ENCODE measurements at regions not wholly inside any gene's neighbourhood (a gene's known extent, or its start where the extent isn't known, plus 50 kb on each side); places are given as distances from the start of the nearest gene placed in this dataset.
A peak's percentile ranks its signal among the peaks of the same experiment; 100 is the strongest.

DNA sequence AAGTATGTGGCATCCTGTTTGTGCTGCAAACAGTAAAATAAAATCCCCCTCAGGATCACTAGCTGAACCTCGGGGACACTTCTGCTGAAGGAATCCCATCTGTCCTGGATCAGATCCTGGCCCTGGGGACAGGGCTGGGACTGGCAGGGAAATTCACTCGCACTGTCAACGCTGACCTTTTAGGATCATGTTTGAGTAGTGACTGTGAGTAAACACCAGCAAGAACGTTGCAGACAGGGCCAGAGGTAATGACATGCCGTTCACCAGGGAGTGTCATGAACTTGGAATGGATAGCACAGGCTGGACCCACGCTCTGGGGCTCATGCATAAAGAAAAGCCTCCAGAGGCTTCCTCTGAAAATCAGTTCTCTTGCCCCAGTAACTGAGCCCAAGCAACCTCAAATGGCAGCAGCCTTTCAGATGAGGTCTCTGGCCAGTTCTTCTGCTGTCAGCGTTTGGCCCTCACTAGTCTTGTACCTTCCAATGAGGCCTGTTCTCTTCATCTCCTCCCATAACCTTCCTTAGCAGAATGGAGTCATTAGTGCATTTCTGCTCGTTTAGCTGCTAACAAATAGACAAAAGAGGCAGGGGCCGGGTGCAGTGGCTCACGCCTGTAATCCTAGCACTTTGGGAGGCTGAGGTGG is 51.0 kb upstream of the BARX2 start:
- no peak for DNase-seq (ENCODE audit: low spot score)
- TF ChIP-seq CTCF (IDR thresholded peaks at IDR 0.05): no peak
- Histone ChIP-seq H3K4me3 (no peak overlapping the region), H3K27ac (peak overlapping the region in 1 of 2 donors; percentile 69)

GRCh38 chr11:129323896-129324502 is 51.6 kb upstream of the BARX2 start:
- no peak overlapping the region for H3K4me3 ChIP-seq

DNA sequence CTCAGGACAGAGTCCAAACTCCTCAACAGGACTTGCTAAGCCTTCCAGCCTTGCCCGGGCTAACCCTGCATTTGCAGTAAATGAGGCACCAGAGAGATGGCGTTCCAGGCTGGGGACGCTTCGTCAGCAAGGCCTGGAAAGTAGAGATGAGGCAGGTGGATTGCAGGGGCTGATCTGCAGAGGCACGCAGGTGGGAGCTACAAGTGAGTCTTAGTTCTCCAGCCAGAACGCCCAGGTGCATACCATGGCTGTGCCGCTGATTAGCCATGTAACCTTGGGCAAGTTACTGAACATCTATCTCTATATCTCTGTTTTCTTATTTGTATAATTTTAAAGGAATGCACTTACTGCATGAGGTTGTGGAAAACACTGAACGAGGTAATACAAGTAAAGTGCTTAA is 52.7 kb upstream of the BARX2 start:
- H3K4me3 ChIP-seq: no peak overlapping the region

More at GRCh38 chr11:129323896-129324502, 51.6 kb upstream of the BARX2 start:
- no peak for TF ChIP-seq CTCF (IDR thresholded peaks at IDR 0.05)
- peak overlapping the region in 1 of 2 donors; percentile 69 for H3K27ac ChIP-seq
- no peak for DNase-seq (ENCODE audit: low spot score)

GRCh38 chr11:129321076-129321475 is 54.6 kb upstream of the BARX2 start:
- TF ChIP-seq CTCF (IDR thresholded peaks at IDR 0.05): no peak
- H3K27ac ChIP-seq: no peak overlapping the region
- no peak for DNase-seq (ENCODE audit: low spot score)
- no peak overlapping the region for H3K4me3 ChIP-seq

More for the DNA sequence above, 52.7 kb upstream of the BARX2 start:
- no peak for TF ChIP-seq CTCF (IDR thresholded peaks at IDR 0.05)
- no peak for DNase-seq (ENCODE audit: low spot score)
- H3K27ac ChIP-seq: no peak overlapping the region

DNA sequence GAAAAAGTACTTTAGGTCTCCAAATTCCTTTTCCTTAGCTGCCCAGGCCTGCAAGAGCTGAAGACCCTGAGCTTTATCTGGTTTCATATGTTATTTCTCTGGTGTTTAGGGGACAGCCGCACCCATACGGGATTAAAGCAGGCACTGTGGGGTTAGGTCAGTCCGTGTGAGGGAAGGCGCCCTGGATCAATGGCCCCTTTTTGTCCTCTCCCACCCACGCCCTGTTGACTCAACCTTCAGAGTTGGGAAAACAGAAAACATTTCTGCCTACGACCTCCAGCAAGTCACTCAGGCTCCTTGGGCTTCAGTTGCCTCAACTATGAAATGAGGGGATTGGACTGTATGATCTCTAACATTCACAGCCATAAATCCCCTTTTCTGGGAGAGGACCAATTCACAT is 55.2 kb upstream of the BARX2 start:
- no peak overlapping the region for H3K4me3 ChIP-seq
- no peak for DNase-seq (ENCODE audit: low spot score)
- TF ChIP-seq CTCF (IDR thresholded peaks at IDR 0.05): no peak
- H3K27ac ChIP-seq: no peak overlapping the region

DNA sequence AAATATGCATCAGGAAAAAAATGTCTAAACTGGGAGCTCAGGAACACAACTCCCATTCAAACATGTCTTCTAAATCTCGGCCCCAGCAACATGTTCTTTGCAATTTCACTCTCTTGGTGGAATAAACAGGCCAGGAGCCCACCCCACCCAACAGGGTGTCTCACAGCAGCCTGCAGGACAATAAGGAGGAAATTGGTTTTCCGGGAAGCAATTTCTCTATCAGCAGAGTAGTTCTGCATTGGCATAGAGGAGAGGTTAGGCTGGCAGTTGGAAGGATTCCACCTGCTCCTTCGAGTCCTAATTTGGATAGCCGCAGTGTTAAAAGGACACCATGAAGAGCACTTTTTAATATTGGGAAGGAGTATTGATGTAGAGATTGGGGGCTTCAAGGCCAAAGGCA is 55.9 kb upstream of the BARX2 start:
- TF ChIP-seq CTCF (IDR thresholded peaks at IDR 0.05): no peak
- DNase-seq (ENCODE audit: low spot score): no peak
- Histone ChIP-seq H3K27ac (no peak overlapping the region), H3K4me3 (no peak overlapping the region)

- TF ChIP-seq CTCF (IDR thresholded peaks at IDR 0.05): no peak
- no peak for DNase-seq (ENCODE audit: low spot score)
- Histone ChIP-seq H3K27ac (no peak overlapping the region), H3K4me3 (no peak overlapping the region)
These were observed 56.4 kb upstream of the BARX2 start for GRCh38 chr11:129319201-129319600.

Measured in coronary artery (tissue), 2 donors.